Stimulated activated naive B cell treated with anti-CD40 and anti-IgM and Interleukin-4, amounts not matched to agents 10 μg/mL and 1 μg/mL and 100 μg/mL, for 72 hours (primary cell): ENCODE measurements at regions not wholly inside any gene's neighbourhood (a gene's known extent, or its start where the extent isn't known, plus 50 kb on each side); places are given as distances from the start of the nearest gene placed in this dataset.

Source experiments
- ATAC-seq, 2 donors: fragments of 150-1000 bp; cut with Tn5 transposase; replicated peaks; 2 replicates each; pipeline ENCODE4 v1.10.0; 2021; ENCODE audit warnings: moderate library complexity in 1 of 2
- DNase-seq: peaks from one replicate; pipeline ENCODE4 v3.0.0; 2021
- H3K27ac Mint-ChIP-seq: one replicate; pipeline ENCODE4 v1.8.0; 2022; ENCODE audit warnings: mild to moderate bottlenecking, mixed read lengths
- H3K27me3 Mint-ChIP-seq, 2 donors: one replicate each; pipeline ENCODE4 v1.8.0; 2022; ENCODE audit warnings: mixed read lengths in 2 of 2
- H3K36me3 Mint-ChIP-seq, 2 donors: one replicate each; pipeline ENCODE4 v1.8.0; 2022; ENCODE audit warnings: mixed read lengths in 2 of 2, mild to moderate bottlenecking in 1 of 2
- H3K4me1 Mint-ChIP-seq, 2 donors: one replicate each; pipeline ENCODE4 v1.8.0; 2022; ENCODE audit warnings: mixed read lengths in 2 of 2, mild to moderate bottlenecking in 1 of 2
- H3K4me3 Mint-ChIP-seq, 2 donors: one replicate each; pipeline ENCODE4 v1.8.0; 2022; ENCODE audit warnings: mild to moderate bottlenecking in 2 of 2, mixed read lengths in 2 of 2, moderate library complexity in 1 of 2
- H3K9me3 Mint-ChIP-seq, 2 donors: one replicate each; pipeline ENCODE4 v1.8.0; 2022; ENCODE audit warnings: mixed read lengths in 2 of 2, mild to moderate bottlenecking in 1 of 2

- H3K9me3 Mint-ChIP-seq, result no peaks in the 10 kb centered on the region
- ATAC-seq, result no peak
- H3K27me3 Mint-ChIP-seq, result peaks cover 6 to 10% of the 10 kb centered on the region in 2 donors
- DNase-seq, result no peak
- no peak overlapping the region for H3K27ac Mint-ChIP-seq
- H3K4me3 Mint-ChIP-seq, result no peak overlapping the region
- H3K4me1 Mint-ChIP-seq, result no peaks in the 10 kb centered on the region
- no peaks in the 10 kb centered on the region for H3K36me3 Mint-ChIP-seq
These were observed 146.1 kb downstream of the SLC16A9 start for GRCh38 chr10:59563531-59563930.

- ATAC-seq (no peak), DNase-seq (no peak)
- H3K27ac Mint-ChIP-seq, result no peak overlapping the region
- no peaks in the 10 kb centered on the region for H3K4me1 Mint-ChIP-seq
- no peak overlapping the region for H3K4me3 Mint-ChIP-seq
- H3K27me3 Mint-ChIP-seq, result peaks cover 13 to 15% of the 10 kb centered on the region in 2 donors
- H3K9me3 Mint-ChIP-seq, result no peaks in the 10 kb centered on the region
- no peaks in the 10 kb centered on the region for H3K36me3 Mint-ChIP-seq
These were observed 147.5 kb downstream of the SLC16A9 start for GRCh38 chr10:59562126-59562525.

GRCh38 chr10:59561477-59562121 lies 148.1 kb downstream of the SLC16A9 start:
- DNase-seq (no peak), ATAC-seq (no peak)
- no peak overlapping the region for H3K27ac Mint-ChIP-seq
- no peaks in the 10 kb centered on the region for H3K9me3 Mint-ChIP-seq
- H3K27me3 Mint-ChIP-seq, result peaks cover 13 to 15% of the 10 kb centered on the region in 2 donors
- H3K36me3 Mint-ChIP-seq, result no peaks in the 10 kb centered on the region
- H3K4me1 Mint-ChIP-seq, result no peaks in the 10 kb centered on the region
- H3K4me3 Mint-ChIP-seq, result no peak overlapping the region

GRCh38 chr10:59560990-59561389 lies 148.7 kb downstream of the SLC16A9 start:
- no peak for ATAC-seq
- H3K9me3 Mint-ChIP-seq, result no peaks in the 10 kb centered on the region
- H3K27me3 Mint-ChIP-seq, result peaks cover 15 to 17% of the 10 kb centered on the region in 2 donors
- no peak overlapping the region for H3K4me3 Mint-ChIP-seq
- no peak for DNase-seq
- H3K4me1 Mint-ChIP-seq, result no peaks in the 10 kb centered on the region
- H3K27ac Mint-ChIP-seq, result no peak overlapping the region
- no peaks in the 10 kb centered on the region for H3K36me3 Mint-ChIP-seq

- no peak overlapping the region for H3K27ac Mint-ChIP-seq
- H3K4me1 Mint-ChIP-seq, result no peaks in the 10 kb centered on the region
- no peak overlapping the region for H3K4me3 Mint-ChIP-seq
- peaks cover 15 to 17% of the 10 kb centered on the region in 2 donors for H3K27me3 Mint-ChIP-seq
- ATAC-seq, result no peak
- DNase-seq, result no peak
- H3K9me3 Mint-ChIP-seq, result no peaks in the 10 kb centered on the region
- H3K36me3 Mint-ChIP-seq, result no peaks in the 10 kb centered on the region
These were observed 149.5 kb downstream of the SLC16A9 start for GRCh38 chr10:59560161-59560560.

- Mint-ChIP-seq H3K4me3 (no peak overlapping the region), H3K9me3 (no peaks in the 10 kb centered on the region), H3K4me1 (no peaks in the 10 kb centered on the region), H3K36me3 (no peaks in the 10 kb centered on the region), H3K27ac (no peak overlapping the region), H3K27me3 (peaks cover 15 to 20% of the 10 kb centered on the region in 2 donors)
- no peak for ATAC-seq
- no peak for DNase-seq
These were observed 151.6 kb downstream of the SLC16A9 start for GRCh38 chr10:59558066-59558465.

GRCh38 chr10:59557642-59558041 lies 152.0 kb downstream of the SLC16A9 start:
- Mint-ChIP-seq H3K27me3 (peaks cover 15 to 21% of the 10 kb centered on the region in 2 donors), H3K4me1 (no peaks in the 10 kb centered on the region), H3K4me3 (no peak overlapping the region), H3K36me3 (no peaks in the 10 kb centered on the region), H3K9me3 (no peaks in the 10 kb centered on the region), H3K27ac (no peak overlapping the region)
- DNase-seq (no peak), ATAC-seq (no peak)

GRCh38 chr10:59557052-59557451 lies 152.6 kb downstream of the SLC16A9 start:
- Mint-ChIP-seq H3K4me3 (no peak overlapping the region), H3K27me3 (peaks cover 15 to 21% of the 10 kb centered on the region in 2 donors), H3K9me3 (no peaks in the 10 kb centered on the region), H3K36me3 (no peaks in the 10 kb centered on the region), H3K4me1 (no peaks in the 10 kb centered on the region), H3K27ac (no peak overlapping the region)
- ATAC-seq (no peak), DNase-seq (no peak)

GRCh38 chr10:59553162-59553900 lies 156.3 kb downstream of the SLC16A9 start:
- Mint-ChIP-seq H3K27me3 (peaks cover 6 to 14% of the 10 kb centered on the region in 2 donors), H3K27ac (no peak overlapping the region), H3K4me3 (no peak overlapping the region), H3K36me3 (no peaks in the 10 kb centered on the region), H3K4me1 (no peaks in the 10 kb centered on the region), H3K9me3 (no peaks in the 10 kb centered on the region)
- DNase-seq (no peak), ATAC-seq (no peak)

GRCh38 chr10:59550061-59550460 lies 159.6 kb downstream of the SLC16A9 start:
- Mint-ChIP-seq H3K27ac (no peak overlapping the region), H3K36me3 (no peaks in the 10 kb centered on the region), H3K4me3 (no peak overlapping the region), H3K27me3 (peaks cover 0 to 5% of the 10 kb centered on the region in 2 donors), H3K9me3 (peaks cover 0 to 2% of the 10 kb centered on the region in 2 donors), H3K4me1 (no peaks in the 10 kb centered on the region)
- ATAC-seq (no peak), DNase-seq (no peak)

GRCh38 chr10:59538623-59539022 lies 171.0 kb downstream of the SLC16A9 start:
- Mint-ChIP-seq H3K36me3 (no peaks in the 10 kb centered on the region), H3K4me3 (no peak overlapping the region), H3K27me3 (peaks cover 0 to 4% of the 10 kb centered on the region in 2 donors), H3K9me3 (peaks cover 0 to 4% of the 10 kb centered on the region in 2 donors), H3K27ac (no peak overlapping the region), H3K4me1 (no peaks in the 10 kb centered on the region)
- DNase-seq (no peak), ATAC-seq (no peak)

GRCh38 chr10:59537501-59537900 lies 172.1 kb downstream of the SLC16A9 start:
- H3K4me3 Mint-ChIP-seq, result no peak overlapping the region
- H3K27me3 Mint-ChIP-seq, result peaks cover 0 to 4% of the 10 kb centered on the region in 2 donors
- ATAC-seq (no peak), DNase-seq (no peak)
- H3K9me3 Mint-ChIP-seq, result peaks cover 0 to 4% of the 10 kb centered on the region in 2 donors
- no peaks in the 10 kb centered on the region for H3K4me1 Mint-ChIP-seq
- no peaks in the 10 kb centered on the region for H3K36me3 Mint-ChIP-seq
- H3K27ac Mint-ChIP-seq, result no peak overlapping the region

- peaks cover 0 to 4% of the 10 kb centered on the region in 2 donors for H3K9me3 Mint-ChIP-seq
- no peak overlapping the region for H3K4me3 Mint-ChIP-seq
- H3K36me3 Mint-ChIP-seq, result no peaks in the 10 kb centered on the region
- peaks cover 0 to 5% of the 10 kb centered on the region in 2 donors for H3K27me3 Mint-ChIP-seq
- H3K27ac Mint-ChIP-seq, result no peak overlapping the region
- ATAC-seq (no peak), DNase-seq (no peak)
- H3K4me1 Mint-ChIP-seq, result no peaks in the 10 kb centered on the region
These were observed 173.3 kb downstream of the SLC16A9 start for GRCh38 chr10:59536167-59537014.

GRCh38 chr10:59524348-59524747 lies 162.0 kb upstream of the FAM13C start:
- peaks cover 0 to 2% of the 10 kb centered on the region in 2 donors for H3K9me3 Mint-ChIP-seq
- H3K4me3 Mint-ChIP-seq, result no peak overlapping the region
- no peak for DNase-seq

More at GRCh38 chr10:59524348-59524747, 162.0 kb upstream of the FAM13C start:
- Mint-ChIP-seq H3K36me3 (no peaks in the 10 kb centered on the region), H3K27ac (no peak overlapping the region), H3K4me1 (no peaks in the 10 kb centered on the region), H3K27me3 (peaks cover 0 to 5% of the 10 kb centered on the region in 2 donors)
- no peak for ATAC-seq
